ENCODE measurements at regions not wholly inside any gene's neighbourhood (a gene's known extent, or its start where the extent isn't known, plus 50 kb on each side); places are given as distances from the start of the nearest gene placed in this dataset.

DNA sequence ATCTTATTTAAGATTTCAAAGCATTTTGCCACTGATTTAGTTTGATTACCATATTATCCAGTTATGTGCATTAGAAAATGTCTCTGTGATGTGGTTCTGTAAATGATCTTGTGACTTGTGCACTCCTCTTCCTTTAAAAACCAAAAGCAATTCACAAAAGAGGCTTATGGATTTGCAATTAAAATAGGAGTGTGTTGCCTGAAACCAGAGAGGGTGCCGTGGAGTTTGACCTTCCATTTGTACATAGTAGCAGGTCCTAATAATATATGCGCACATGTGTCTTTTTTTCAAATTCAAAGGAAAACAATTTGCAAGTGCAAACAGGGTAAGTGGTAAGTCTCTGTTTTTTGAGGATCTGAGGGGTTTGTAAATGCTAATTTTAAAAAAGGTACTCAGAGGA, 470.9 kb downstream of the VRK1 start:
- H3K4me3 ChIP-seq, result no peak overlapping the region
- H3K27ac ChIP-seq, result no peak overlapping the region
- no peaks in the 10 kb centered on the region for H3K4me1 ChIP-seq
- TF ChIP-seq, protein P1, sequence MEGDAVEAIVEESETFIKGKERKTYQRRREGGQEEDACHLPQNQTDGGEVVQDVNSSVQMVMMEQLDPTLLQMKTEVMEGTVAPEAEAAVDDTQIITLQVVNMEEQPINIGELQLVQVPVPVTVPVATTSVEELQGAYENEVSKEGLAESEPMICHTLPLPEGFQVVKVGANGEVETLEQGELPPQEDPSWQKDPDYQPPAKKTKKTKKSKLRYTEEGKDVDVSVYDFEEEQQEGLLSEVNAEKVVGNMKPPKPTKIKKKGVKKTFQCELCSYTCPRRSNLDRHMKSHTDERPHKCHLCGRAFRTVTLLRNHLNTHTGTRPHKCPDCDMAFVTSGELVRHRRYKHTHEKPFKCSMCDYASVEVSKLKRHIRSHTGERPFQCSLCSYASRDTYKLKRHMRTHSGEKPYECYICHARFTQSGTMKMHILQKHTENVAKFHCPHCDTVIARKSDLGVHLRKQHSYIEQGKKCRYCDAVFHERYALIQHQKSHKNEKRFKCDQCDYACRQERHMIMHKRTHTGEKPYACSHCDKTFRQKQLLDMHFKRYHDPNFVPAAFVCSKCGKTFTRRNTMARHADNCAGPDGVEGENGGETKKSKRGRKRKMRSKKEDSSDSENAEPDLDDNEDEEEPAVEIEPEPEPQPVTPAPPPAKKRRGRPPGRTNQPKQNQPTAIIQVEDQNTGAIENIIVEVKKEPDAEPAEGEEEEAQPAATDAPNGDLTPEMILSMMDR (IDR thresholded peaks at IDR 0.05), result no peak
- TF ChIP-seq POLR2A (IDR thresholded peaks at IDR 0.05), result no peak
- TF ChIP-seq EP300 (IDR thresholded peaks at IDR 0.05), result no peak
- H3K36me3 ChIP-seq, result no peaks in the 10 kb centered on the region
- H3K27me3 ChIP-seq, result no peaks in the 10 kb centered on the region
- no peaks in the 10 kb centered on the region for H3K9me3 ChIP-seq
- WGBS, 2 donors, result 45 to 48% methylated on average over 2 of the region's 2 CpGs
- DNase-seq (ENCODE audit: low spot score in 2 of 2), result no peak

DNA sequence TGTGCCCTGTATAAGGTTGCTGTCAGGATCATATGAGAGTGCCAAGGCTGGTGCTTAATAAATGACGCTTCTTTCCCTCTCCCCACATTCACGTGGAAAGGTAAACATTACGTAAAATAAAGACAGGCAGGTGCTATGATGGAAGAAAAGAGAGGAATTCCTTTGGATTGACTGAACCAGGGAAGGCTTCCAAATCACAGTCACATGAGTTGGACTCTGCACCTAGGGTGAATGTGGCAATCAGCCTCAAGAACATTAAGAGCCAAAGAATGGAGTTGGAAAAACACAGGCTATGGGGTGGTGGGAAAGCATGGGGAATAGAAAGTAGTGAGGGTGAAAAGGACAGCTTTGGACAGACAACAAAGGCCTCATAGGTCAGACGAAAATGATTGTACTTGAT, 473.1 kb downstream of the VRK1 start:
- Histone ChIP-seq H3K27me3 (no peaks in the 10 kb centered on the region), H3K9me3 (no peaks in the 10 kb centered on the region), H3K4me3 (no peak overlapping the region), H3K36me3 (no peaks in the 10 kb centered on the region), H3K27ac (no peak overlapping the region), H3K4me1 (no peaks in the 10 kb centered on the region)
- 75 to 81% methylated on average over 4 of the region's 4 CpGs for WGBS, 2 donors
- TF ChIP-seq EP300 (IDR thresholded peaks at IDR 0.05) (no peak), POLR2A (IDR thresholded peaks at IDR 0.05) (no peak)
- TF ChIP-seq, protein P1 (IDR thresholded peaks at IDR 0.05), result no peak
- DNase-seq (ENCODE audit: low spot score in 2 of 2), result no peak

DNA sequence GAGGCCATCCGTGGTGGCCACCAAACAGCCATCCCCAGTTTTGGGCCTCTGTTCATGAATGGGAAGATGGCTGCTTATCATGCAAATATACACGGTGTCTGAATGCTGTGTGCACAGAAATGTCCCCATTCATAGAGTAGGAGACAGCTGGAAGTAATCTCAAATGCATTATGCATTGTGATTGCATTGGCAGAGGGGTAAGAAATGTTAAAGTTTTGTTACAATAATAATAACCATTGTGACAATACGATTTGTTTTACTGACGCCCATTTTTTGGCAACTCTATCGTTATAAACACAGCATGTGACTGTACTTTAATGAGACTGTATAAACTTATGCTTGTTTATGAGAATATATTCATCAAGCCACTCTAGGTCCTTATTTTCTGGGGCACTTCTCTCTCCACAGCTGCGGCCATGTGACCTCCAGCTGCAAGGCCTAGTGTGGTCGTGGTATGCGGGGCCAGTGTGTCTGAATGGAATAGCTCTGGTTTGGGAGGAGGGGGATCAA, 474.3 kb downstream of the VRK1 start:
- H3K4me3 ChIP-seq, result no peak overlapping the region
- no peaks in the 10 kb centered on the region for H3K4me1 ChIP-seq
- no peaks in the 10 kb centered on the region for H3K9me3 ChIP-seq
- TF ChIP-seq EP300 (IDR thresholded peaks at IDR 0.05) (no peak), POLR2A (IDR thresholded peaks at IDR 0.05) (no peak)
- TF ChIP-seq, protein P1 (IDR thresholded peaks at IDR 0.05), result no peak
- no peak overlapping the region for H3K27ac ChIP-seq
- DNase-seq (ENCODE audit: low spot score in 2 of 2), result no peak
- H3K36me3 ChIP-seq, result no peaks in the 10 kb centered on the region
- WGBS, 2 donors, result 40 to 42% methylated on average over 8 of the region's 8 CpGs
- H3K27me3 ChIP-seq, result no peaks in the 10 kb centered on the region

DNA sequence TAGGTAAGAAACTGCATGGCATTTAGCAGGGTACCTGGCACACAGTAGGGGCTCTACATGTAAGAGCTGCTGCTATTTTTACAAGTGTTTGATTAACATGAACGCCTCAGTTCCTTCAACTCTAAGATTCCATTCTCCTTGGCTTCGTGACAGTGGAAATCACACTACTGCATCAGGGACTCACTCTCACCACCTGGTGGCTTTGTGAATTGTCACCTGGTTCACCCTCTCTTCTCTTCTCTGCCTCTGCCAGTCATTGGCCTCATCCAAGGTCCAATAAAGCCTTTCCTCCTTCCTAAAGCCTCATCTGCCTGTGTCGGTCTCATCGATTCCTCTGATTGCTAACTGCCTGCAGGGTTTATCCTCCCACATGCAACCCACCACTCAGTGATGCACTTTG, 476.4 kb downstream of the VRK1 start:
- Histone ChIP-seq H3K27ac (no peak overlapping the region), H3K27me3 (no peaks in the 10 kb centered on the region), H3K36me3 (no peaks in the 10 kb centered on the region), H3K9me3 (no peaks in the 10 kb centered on the region), H3K4me1 (no peaks in the 10 kb centered on the region), H3K4me3 (no peak overlapping the region)
- WGBS, 2 donors, result 75 to 83% methylated on average over 4 of the region's 4 CpGs
- DNase-seq (ENCODE audit: low spot score in 2 of 2), result no peak
- no peak for TF ChIP-seq POLR2A (IDR thresholded peaks at IDR 0.05)
- TF ChIP-seq, protein P1 (IDR thresholded peaks at IDR 0.05), result no peak
- TF ChIP-seq EP300 (IDR thresholded peaks at IDR 0.05), result no peak

DNA sequence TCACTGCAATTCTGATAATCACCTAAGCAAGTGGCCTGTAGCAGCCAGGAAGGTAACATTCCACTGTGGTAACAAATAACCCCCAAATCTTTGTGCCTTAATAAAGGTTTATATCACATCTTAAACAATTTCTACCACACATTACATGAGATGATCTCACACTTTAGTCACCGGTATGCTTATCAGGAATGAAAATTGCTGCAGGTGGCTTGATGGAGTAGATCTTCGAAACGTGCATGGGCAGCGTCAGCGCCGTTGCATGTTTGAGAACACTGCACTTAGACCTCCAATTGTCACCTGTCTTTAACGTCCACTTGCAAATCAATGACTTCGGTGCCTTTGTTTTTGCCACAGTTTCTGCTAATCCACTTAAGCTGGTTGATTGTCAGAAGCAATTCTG, 477.4 kb downstream of the VRK1 start:
- Histone ChIP-seq H3K9me3 (no peaks in the 10 kb centered on the region), H3K27ac (no peak overlapping the region), H3K4me1 (no peaks in the 10 kb centered on the region), H3K36me3 (no peaks in the 10 kb centered on the region), H3K27me3 (no peaks in the 10 kb centered on the region), H3K4me3 (no peak overlapping the region)
- DNase-seq (ENCODE audit: low spot score in 2 of 2), result no peak
- 71 to 78% methylated on average over 8 of the region's 8 CpGs for WGBS, 2 donors
- TF ChIP-seq, protein P1 (IDR thresholded peaks at IDR 0.05), result no peak
- TF ChIP-seq POLR2A (IDR thresholded peaks at IDR 0.05) (no peak), EP300 (IDR thresholded peaks at IDR 0.05) (no peak)
